ENCODE measurements at regions not wholly inside any gene's neighbourhood (a gene's known extent, or its start where the extent isn't known, plus 50 kb on each side); places are given as distances from the start of the nearest gene placed in this dataset.
A peak's percentile ranks its signal among the peaks of the same experiment; 100 is the strongest.
"Not testable (repeated sequence)": the region's sequence is repeated elsewhere in the genome, so short reads cannot be mapped to it uniquely, and the experiment has no call there.

DNA sequence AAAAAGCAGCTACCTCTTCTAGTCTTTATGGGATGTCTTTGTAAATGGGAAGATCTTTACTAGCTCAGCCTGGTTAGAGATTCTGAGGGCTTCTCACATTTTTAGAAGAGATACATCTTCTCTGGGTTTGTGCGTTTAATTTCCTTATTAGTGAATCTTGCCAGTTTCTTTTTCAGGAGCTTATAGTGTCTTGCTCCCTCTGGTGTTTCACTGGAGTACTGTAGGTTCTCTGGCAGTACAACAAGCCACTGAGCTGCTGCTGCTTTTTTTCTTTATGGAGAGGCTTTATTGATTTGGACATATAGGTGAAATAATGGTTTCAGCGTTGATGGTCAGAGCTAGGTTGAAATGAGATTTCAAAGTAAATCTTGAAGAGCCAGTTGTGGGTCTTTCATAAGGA lies 82.9 kb downstream of the LAS1L start:
- H3K4me1 Mint-ChIP-seq: no peaks in the 10 kb centered on the region
- H3K4me3 Mint-ChIP-seq: no peak overlapping the region
- H3K27me3 Mint-ChIP-seq: no peaks in the 10 kb centered on the region
- H3K27ac Mint-ChIP-seq: no peak overlapping the region
- ATAC-seq (no peak), DNase-seq (peak in 1 of 3 donors; percentile 2)
- H3K9me3 ChIP-seq (ENCODE audit: control insufficient read depth, low read length, poor library complexity, severe bottlenecking): no peaks in the 10 kb centered on the region
- H3K36me3 Mint-ChIP-seq (ENCODE audit: low read depth): peaks cover 2% of the 10 kb centered on the region

DNA sequence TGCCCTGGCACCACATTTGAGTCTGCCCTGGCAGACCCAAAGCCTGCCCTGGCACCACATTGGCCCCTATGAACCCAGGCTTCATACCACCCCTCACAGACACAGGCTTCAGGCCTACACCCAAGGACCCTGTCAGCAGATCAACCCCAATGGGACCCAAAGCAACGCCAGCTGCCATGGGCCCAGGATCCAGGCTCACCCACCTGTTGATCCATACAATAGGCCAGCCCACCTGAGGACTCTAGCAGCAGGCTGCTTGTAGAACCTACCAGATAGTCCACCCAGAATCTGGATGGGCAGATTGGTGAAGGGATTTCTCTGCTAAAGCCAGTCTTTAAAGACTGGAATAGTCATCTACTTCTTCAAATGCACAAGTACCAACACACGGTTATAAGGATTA lies 114.4 kb downstream of the LAS1L start:
- ATAC-seq: no peak
- Mint-ChIP-seq H3K36me3 (ENCODE audit: low read depth) (peaks cover 1% of the 10 kb centered on the region), H3K4me3 (no peak overlapping the region), H3K4me1 (no peaks in the 10 kb centered on the region), H3K27me3 (no peaks in the 10 kb centered on the region), H3K27ac (no peak overlapping the region)
- no peak for DNase-seq
- no peaks in the 10 kb centered on the region for H3K9me3 ChIP-seq (ENCODE audit: control insufficient read depth, low read length, poor library complexity, severe bottlenecking)

DNA sequence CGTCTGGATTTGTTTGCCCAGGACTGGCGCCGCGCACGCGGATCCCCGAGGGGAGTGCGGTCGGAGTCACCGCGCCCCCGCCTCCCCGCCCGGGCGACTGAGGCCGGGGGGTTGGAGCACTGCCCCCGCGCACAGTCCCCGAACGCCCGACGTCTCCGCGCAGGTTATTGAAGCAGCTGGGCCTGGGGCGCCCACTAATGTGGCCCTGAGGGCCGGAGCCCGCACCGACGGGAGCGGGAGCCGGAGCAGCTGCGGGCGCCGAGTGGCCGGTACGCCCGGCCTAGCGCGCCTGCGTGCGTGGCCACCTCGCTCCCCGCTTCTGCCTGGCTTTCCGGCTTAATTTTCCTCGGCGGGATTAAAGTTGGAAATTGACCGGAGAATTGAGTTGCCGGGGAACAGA lies 126.9 kb downstream of the LAS1L start:
- H3K4me3 Mint-ChIP-seq; H3K27me3 Mint-ChIP-seq; H3K9me3 ChIP-seq (ENCODE audit: control insufficient read depth, low read length, poor library complexity, severe bottlenecking); H3K36me3 Mint-ChIP-seq (ENCODE audit: low read depth); ATAC-seq; H3K27ac Mint-ChIP-seq; DNase-seq; H3K4me1 Mint-ChIP-seq: not testable (repeated sequence)

DNA sequence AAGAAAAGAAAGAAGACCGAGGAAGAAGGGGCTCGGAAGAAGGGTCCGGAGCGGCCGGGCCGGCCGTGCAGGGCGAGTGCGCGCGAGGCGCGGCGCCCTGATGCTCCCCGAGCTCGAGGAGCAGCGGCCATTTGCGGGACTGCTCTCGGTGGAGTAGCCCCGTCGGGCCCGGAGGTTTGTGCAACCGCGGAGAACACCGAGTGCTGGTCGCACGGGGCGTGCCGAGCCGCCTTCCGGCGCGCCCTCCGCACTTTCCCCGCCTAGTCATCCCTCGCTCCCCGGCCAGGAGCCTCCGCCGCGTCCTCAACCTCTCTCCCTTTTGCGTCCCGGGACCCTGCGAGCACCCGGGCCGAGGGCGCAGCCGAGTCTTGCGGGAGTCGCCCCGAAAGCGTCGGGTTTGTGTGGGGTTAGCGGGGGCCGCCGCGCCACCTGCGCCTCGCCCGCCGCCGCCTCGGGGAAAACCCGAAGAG lies 127.4 kb downstream of the LAS1L start:
- H3K27ac Mint-ChIP-seq: no peak overlapping the region
- ATAC-seq (no peak), DNase-seq (no peak)
- H3K4me3 Mint-ChIP-seq: peak overlapping the region; percentile 57
- H3K9me3 ChIP-seq (ENCODE audit: control insufficient read depth, low read length, poor library complexity, severe bottlenecking): no peaks in the 10 kb centered on the region
- H3K36me3 Mint-ChIP-seq (ENCODE audit: low read depth): no peaks in the 10 kb centered on the region
- no peaks in the 10 kb centered on the region for H3K4me1 Mint-ChIP-seq
- H3K27me3 Mint-ChIP-seq: peaks cover 10% of the 10 kb centered on the region

DNA sequence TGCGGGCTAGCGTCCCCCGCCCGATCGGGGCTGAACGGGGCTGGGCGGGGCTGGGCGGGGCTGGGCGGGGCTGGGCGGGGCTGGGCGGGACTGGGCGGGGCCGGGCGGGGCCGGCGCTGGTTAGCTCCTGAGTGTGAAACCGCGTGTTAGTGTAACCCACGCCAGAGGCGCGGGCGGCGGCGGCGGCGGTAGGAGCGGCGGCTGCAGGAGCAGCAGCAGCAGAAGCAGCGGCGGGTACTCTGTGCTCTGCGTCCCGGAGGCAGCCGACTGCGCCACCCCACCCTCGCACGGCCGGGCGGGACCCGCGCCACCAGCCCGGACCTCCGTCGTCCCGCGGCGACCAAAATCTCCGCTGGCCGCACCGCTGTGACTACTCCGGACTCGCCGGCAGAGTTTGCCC lies 128.1 kb downstream of the LAS1L start:
- H3K9me3 ChIP-seq (ENCODE audit: control insufficient read depth, low read length, poor library complexity, severe bottlenecking): no peaks in the 10 kb centered on the region
- Mint-ChIP-seq H3K27me3 (peaks cover 10% of the 10 kb centered on the region), H3K4me1 (no peaks in the 10 kb centered on the region), H3K4me3 (peak overlapping the region; percentile 57), H3K36me3 (ENCODE audit: low read depth) (no peaks in the 10 kb centered on the region), H3K27ac (no peak overlapping the region)
- no peak for ATAC-seq
- DNase-seq: no peak

DNA sequence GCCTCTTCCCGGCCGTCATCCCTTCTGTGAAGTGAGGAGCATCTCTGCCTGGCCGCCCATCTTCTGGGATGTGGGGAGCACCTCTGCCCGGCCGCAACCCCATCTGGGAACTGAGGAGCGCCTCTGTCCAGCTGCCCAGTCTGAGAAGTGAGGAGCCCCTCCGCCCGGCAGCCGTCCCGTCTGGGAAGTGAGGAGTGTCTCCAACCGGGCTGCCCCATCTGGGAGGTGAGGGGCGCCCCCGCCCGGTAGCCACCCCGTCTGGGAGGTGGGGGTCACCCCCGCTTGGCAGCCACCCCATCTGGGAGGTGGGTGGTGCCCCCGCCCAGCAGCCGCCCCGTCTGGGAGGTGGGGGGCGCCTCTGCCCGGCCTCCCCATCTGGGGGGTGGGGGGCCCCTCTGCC lies 142.3 kb downstream of the LAS1L start:
- Mint-ChIP-seq H3K36me3 (ENCODE audit: low read depth) (peaks cover 2% of the 10 kb centered on the region), H3K4me3 (no peak overlapping the region), H3K27ac (no peak overlapping the region), H3K4me1 (no peaks in the 10 kb centered on the region), H3K27me3 (no peaks in the 10 kb centered on the region)
- ATAC-seq (no peak), DNase-seq (no peak)
- H3K9me3 ChIP-seq (ENCODE audit: control insufficient read depth, low read length, poor library complexity, severe bottlenecking): no peaks in the 10 kb centered on the region

DNA sequence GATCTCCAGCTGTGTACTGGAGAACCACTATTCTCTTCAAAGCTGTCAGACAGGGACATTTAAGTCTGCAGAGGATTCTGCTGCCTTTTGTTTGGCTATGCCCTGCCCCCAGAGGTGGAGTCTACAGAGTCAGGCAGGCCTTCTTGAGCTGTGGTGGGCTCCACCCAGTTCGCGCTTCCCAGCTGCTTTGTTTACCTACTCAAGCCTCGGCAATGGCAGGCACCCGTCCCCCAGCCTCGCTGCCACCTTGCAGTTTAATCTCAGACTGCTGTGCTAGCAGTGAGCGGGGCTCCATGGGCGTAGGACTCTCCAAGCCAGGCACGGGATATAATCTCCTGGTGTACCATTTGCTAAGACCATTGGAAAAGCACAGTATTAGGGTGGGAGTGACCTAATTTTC lies 145.5 kb downstream of the LAS1L start:
- not testable (repeated sequence) for H3K27me3 Mint-ChIP-seq; DNase-seq; H3K27ac Mint-ChIP-seq; ATAC-seq; H3K36me3 Mint-ChIP-seq (ENCODE audit: low read depth); H3K4me1 Mint-ChIP-seq; H3K4me3 Mint-ChIP-seq; H3K9me3 ChIP-seq (ENCODE audit: control insufficient read depth, low read length, poor library complexity, severe bottlenecking)

Data from T-helper 17 cell (primary cell).